MM.1S (cell line): ENCODE measurements at regions not wholly inside any gene's neighbourhood (a gene's known extent, or its start where the extent isn't known, plus 50 kb on each side); places are given as distances from the start of the nearest gene placed in this dataset.

Source experiments
- DNase-seq: peaks from one replicate; pipeline ENCODE4 v3.0.0-alpha.2; 2015
- H2AFZ ChIP-seq: fragments of 300-600 bp; sonication (generic); 2 replicates; pipeline ENCODE4 v1.6.0; 2016; ENCODE audit warnings: antibody characterized with exemption, low read length
- H3F3A ChIP-seq: fragments of 300-600 bp; sonication (generic); 2 replicates; pipeline ENCODE4 v1.6.1; 2016; ENCODE audit warnings: mild to moderate bottlenecking, antibody characterized with exemption, low read length, moderate library complexity, mixed read lengths; ENCODE audit not compliant: insufficient read depth
- H3K27ac ChIP-seq: fragments of 300-600 bp; sonication (generic); 2 replicates; pipeline ENCODE4 v1.5.1; 2016; ENCODE audit warnings: mild to moderate bottlenecking, low read length
- H3K27me3 ChIP-seq: fragments of 300-600 bp; sonication (generic); replicated peaks from 2 replicates; pipeline ENCODE4 v1.6.0; 2016; ENCODE audit warnings: low read length; ENCODE audit not compliant: insufficient read depth
- H3K36me3 ChIP-seq: fragments of 300-600 bp; sonication (generic); replicated peaks from 2 replicates; pipeline ENCODE4 v1.6.1; 2016; ENCODE audit warnings: mild to moderate bottlenecking, low read length, mixed read lengths; ENCODE audit not compliant: insufficient read depth
- H3K4me1 ChIP-seq: fragments of 300-600 bp; sonication (generic); 2 replicates; pipeline ENCODE4 v1.6.1; 2016; ENCODE audit warnings: low read length, mixed read lengths
- H3K4me2 ChIP-seq: fragments of 300-600 bp; sonication (generic); 2 replicates; pipeline ENCODE4 v1.6.0; 2016; ENCODE audit warnings: low read depth, low read length
- H3K4me3 ChIP-seq: fragments of 300-600 bp; sonication (generic); 2 replicates; pipeline ENCODE4 v1.5.1; 2016; ENCODE audit warnings: low read length, mixed read lengths
- H3K79me2 ChIP-seq: fragments of 300-600 bp; sonication (generic); 2 replicates; pipeline ENCODE4 v1.6.1; 2016; ENCODE audit warnings: mixed run types, low read length, mixed read lengths
- H3K9ac ChIP-seq: fragments of 300-600 bp; sonication (generic); 2 replicates; pipeline ENCODE4 v1.6.1; 2016; ENCODE audit warnings: low read length, mixed read lengths
- H3K9me2 ChIP-seq: fragments of 300-600 bp; sonication (generic); replicated peaks from 2 replicates; pipeline ENCODE4 v1.6.1; 2016; ENCODE audit warnings: mild to moderate bottlenecking, low read length, mixed read lengths; ENCODE audit not compliant: insufficient read depth
- H3K9me3 ChIP-seq: fragments of 300-600 bp; sonication (generic); replicated peaks from 2 replicates; pipeline ENCODE4 v1.6.1; 2016; ENCODE audit warnings: mild to moderate bottlenecking, low read length, mixed read lengths; ENCODE audit not compliant: insufficient read depth
- H4K20me1 ChIP-seq: fragments of 300-600 bp; sonication (generic); 2 replicates; pipeline ENCODE4 v1.6.1; 2016; ENCODE audit warnings: mild to moderate bottlenecking, low read length, moderate library complexity, mixed read lengths; ENCODE audit not compliant: insufficient read depth
- CTCF ChIP-seq: fragments of 300-600 bp; sonication (generic); IDR thresholded peaks from 2 replicates; pipeline ENCODE4 v1.5.1; 2016; ENCODE audit warnings: antibody characterized with exemption, low read length, mixed read lengths
- EZH2 ChIP-seq: fragments of 300-600 bp; sonication (generic); optimal IDR thresholded peaks from 2 replicates; pipeline ENCODE3; 2017; ENCODE audit warnings: low read depth, mild to moderate bottlenecking, antibody characterized with exemption, low read length, mixed read lengths
- EZH2phosphoT487 ChIP-seq: fragments of 300-600 bp; sonication (generic); IDR thresholded peaks from 2 replicates; pipeline ENCODE4 v1.6.1; 2018; ENCODE audit warnings: antibody characterized with exemption, low read length

GRCh38 chr10:124182088-124182541, 88.7 kb upstream of the CHST15 start:
- no peak overlapping the region for H2AFZ ChIP-seq
- H3K4me1 ChIP-seq = no peaks in the 10 kb centered on the region
- no peak overlapping the region for H3K9ac ChIP-seq
- H3F3A ChIP-seq = no peaks in the 10 kb centered on the region
- no peaks in the 10 kb centered on the region for H4K20me1 ChIP-seq
- no peak for DNase-seq
- no peaks in the 10 kb centered on the region for H3K9me2 ChIP-seq
- H3K27ac ChIP-seq = no peak overlapping the region
- H3K36me3 ChIP-seq = no peaks in the 10 kb centered on the region
- H3K9me3 ChIP-seq = no peaks in the 10 kb centered on the region
- no peak overlapping the region for H3K4me2 ChIP-seq
- H3K4me3 ChIP-seq = no peak overlapping the region
- H3K79me2 ChIP-seq = no peaks in the 10 kb centered on the region
- TF ChIP-seq EZH2 (no peak), CTCF (no peak), EZH2phosphoT487 (no peak)
- no peaks in the 10 kb centered on the region for H3K27me3 ChIP-seq

GRCh38 chr10:124181656-124182055, 88.3 kb upstream of the CHST15 start:
- Histone ChIP-seq H4K20me1 (no peaks in the 10 kb centered on the region), H3K27ac (no peak overlapping the region), H3K9me2 (no peaks in the 10 kb centered on the region), H3K4me1 (no peaks in the 10 kb centered on the region), H2AFZ (no peak overlapping the region), H3K9ac (no peak overlapping the region), H3K4me3 (no peak overlapping the region), H3K79me2 (no peaks in the 10 kb centered on the region), H3K9me3 (no peaks in the 10 kb centered on the region), H3K4me2 (no peak overlapping the region), H3K27me3 (no peaks in the 10 kb centered on the region), H3K36me3 (no peaks in the 10 kb centered on the region), H3F3A (no peaks in the 10 kb centered on the region)
- DNase-seq = no peak
- TF ChIP-seq EZH2phosphoT487 (no peak), CTCF (no peak), EZH2 (no peak)

GRCh38 chr10:124180947-124181549, 87.7 kb upstream of the CHST15 start:
- H3K79me2 ChIP-seq = no peaks in the 10 kb centered on the region
- no peaks in the 10 kb centered on the region for H3F3A ChIP-seq
- no peak for DNase-seq
- H4K20me1 ChIP-seq = no peaks in the 10 kb centered on the region
- H3K27ac ChIP-seq = no peak overlapping the region
- H2AFZ ChIP-seq = no peak overlapping the region
- H3K9ac ChIP-seq = no peak overlapping the region
- no peaks in the 10 kb centered on the region for H3K27me3 ChIP-seq
- no peak overlapping the region for H3K4me3 ChIP-seq
- no peak overlapping the region for H3K4me2 ChIP-seq
- H3K36me3 ChIP-seq = no peaks in the 10 kb centered on the region
- TF ChIP-seq CTCF = no peak
- TF ChIP-seq EZH2 = no peak
- no peak for TF ChIP-seq EZH2phosphoT487
- H3K9me2 ChIP-seq = no peaks in the 10 kb centered on the region
- no peaks in the 10 kb centered on the region for H3K4me1 ChIP-seq
- no peaks in the 10 kb centered on the region for H3K9me3 ChIP-seq
